Stimulated activated naive B cell treated with anti-CD40 and anti-IgM and Interleukin-4, amounts not matched to agents 10 μg/mL and 1 μg/mL and 100 μg/mL, for 72 hours (primary cell): ENCODE measurements at regions not wholly inside any gene's neighbourhood (a gene's known extent, or its start where the extent isn't known, plus 50 kb on each side); places are given as distances from the start of the nearest gene placed in this dataset.

Experiments used
- ATAC-seq, 2 donors: fragments of 150-1000 bp; cut with Tn5 transposase; replicated peaks; 2 replicates each; pipeline ENCODE4 v1.10.0; 2021; ENCODE audit warnings: moderate library complexity in 1 of 2
- DNase-seq: peaks from one replicate; pipeline ENCODE4 v3.0.0; 2021
- H3K27ac Mint-ChIP-seq: one replicate; pipeline ENCODE4 v1.8.0; 2022; ENCODE audit warnings: mild to moderate bottlenecking, mixed read lengths
- H3K27me3 Mint-ChIP-seq, 2 donors: one replicate each; pipeline ENCODE4 v1.8.0; 2022; ENCODE audit warnings: mixed read lengths in 2 of 2
- H3K36me3 Mint-ChIP-seq, 2 donors: one replicate each; pipeline ENCODE4 v1.8.0; 2022; ENCODE audit warnings: mixed read lengths in 2 of 2, mild to moderate bottlenecking in 1 of 2
- H3K4me1 Mint-ChIP-seq, 2 donors: one replicate each; pipeline ENCODE4 v1.8.0; 2022; ENCODE audit warnings: mixed read lengths in 2 of 2, mild to moderate bottlenecking in 1 of 2
- H3K4me3 Mint-ChIP-seq, 2 donors: one replicate each; pipeline ENCODE4 v1.8.0; 2022; ENCODE audit warnings: mild to moderate bottlenecking in 2 of 2, mixed read lengths in 2 of 2, moderate library complexity in 1 of 2
- H3K9me3 Mint-ChIP-seq, 2 donors: one replicate each; pipeline ENCODE4 v1.8.0; 2022; ENCODE audit warnings: mixed read lengths in 2 of 2, mild to moderate bottlenecking in 1 of 2

- peaks cover 0 to 4% of the 10 kb centered on the region in 2 donors for H3K27me3 Mint-ChIP-seq
- no peak overlapping the region for H3K4me3 Mint-ChIP-seq
- H3K36me3 Mint-ChIP-seq = no peaks in the 10 kb centered on the region
- H3K27ac Mint-ChIP-seq = no peak overlapping the region
- H3K9me3 Mint-ChIP-seq = no peaks in the 10 kb centered on the region
- H3K4me1 Mint-ChIP-seq = no peaks in the 10 kb centered on the region
- ATAC-seq (no peak), DNase-seq (no peak)
These were observed 205.9 kb upstream of the MIR17HG start for GRCh38 chr13:91141543-91142061.

- Mint-ChIP-seq H3K4me1 (no peaks in the 10 kb centered on the region), H3K4me3 (no peak overlapping the region), H3K36me3 (no peaks in the 10 kb centered on the region), H3K27ac (no peak overlapping the region), H3K9me3 (peaks cover 0 to 2% of the 10 kb centered on the region in 2 donors), H3K27me3 (peaks cover 0 to 4% of the 10 kb centered on the region in 2 donors)
- DNase-seq (no peak), ATAC-seq (no peak)
These were observed 204.9 kb upstream of the MIR17HG start for GRCh38 chr13:91142572-91142971.

GRCh38 chr13:91144054-91144453 is 203.4 kb upstream of the MIR17HG start:
- Mint-ChIP-seq H3K27ac (no peak overlapping the region), H3K4me3 (no peak overlapping the region), H3K36me3 (no peaks in the 10 kb centered on the region), H3K27me3 (peaks cover 0 to 4% of the 10 kb centered on the region in 2 donors), H3K9me3 (peaks cover 0 to 2% of the 10 kb centered on the region in 2 donors), H3K4me1 (no peaks in the 10 kb centered on the region)
- DNase-seq (no peak), ATAC-seq (no peak)

GRCh38 chr13:91144486-91144885 is 203.0 kb upstream of the MIR17HG start:
- no peaks in the 10 kb centered on the region for H3K4me1 Mint-ChIP-seq
- no peak overlapping the region for H3K4me3 Mint-ChIP-seq
- H3K36me3 Mint-ChIP-seq = no peaks in the 10 kb centered on the region
- peaks cover 0 to 4% of the 10 kb centered on the region in 2 donors for H3K27me3 Mint-ChIP-seq
- DNase-seq (no peak), ATAC-seq (no peak)
- H3K9me3 Mint-ChIP-seq = peaks cover 0 to 2% of the 10 kb centered on the region in 2 donors
- no peak overlapping the region for H3K27ac Mint-ChIP-seq

- Mint-ChIP-seq H3K4me1 (no peaks in the 10 kb centered on the region), H3K9me3 (peaks cover 0 to 2% of the 10 kb centered on the region in 2 donors), H3K27ac (no peak overlapping the region), H3K4me3 (no peak overlapping the region), H3K36me3 (no peaks in the 10 kb centered on the region), H3K27me3 (peaks cover 0 to 4% of the 10 kb centered on the region in 2 donors)
- ATAC-seq = no peak
- no peak for DNase-seq
These were observed 201.8 kb upstream of the MIR17HG start for GRCh38 chr13:91145571-91146205.

GRCh38 chr13:91146601-91147000 is 200.9 kb upstream of the MIR17HG start:
- Mint-ChIP-seq H3K27ac (no peak overlapping the region), H3K4me1 (no peaks in the 10 kb centered on the region), H3K9me3 (peaks cover 0 to 2% of the 10 kb centered on the region in 2 donors)

GRCh38 chr13:91148098-91148497 is 199.4 kb upstream of the MIR17HG start:
- Mint-ChIP-seq H3K27me3 (peaks cover 0 to 4% of the 10 kb centered on the region in 2 donors), H3K9me3 (peaks cover 0 to 2% of the 10 kb centered on the region in 2 donors), H3K36me3 (no peaks in the 10 kb centered on the region), H3K27ac (no peak overlapping the region), H3K4me3 (no peak overlapping the region), H3K4me1 (no peaks in the 10 kb centered on the region)
- ATAC-seq (no peak), DNase-seq (no peak)

More at GRCh38 chr13:91146601-91147000, 200.9 kb upstream of the MIR17HG start:
- Mint-ChIP-seq H3K27me3 (peaks cover 0 to 4% of the 10 kb centered on the region in 2 donors), H3K36me3 (no peaks in the 10 kb centered on the region), H3K4me3 (no peak overlapping the region)
- DNase-seq = no peak
- no peak for ATAC-seq

GRCh38 chr13:91151921-91152320 is 195.6 kb upstream of the MIR17HG start:
- Mint-ChIP-seq H3K27ac (no peak overlapping the region), H3K4me1 (no peaks in the 10 kb centered on the region), H3K36me3 (no peaks in the 10 kb centered on the region), H3K27me3 (no peaks in the 10 kb centered on the region), H3K4me3 (no peak overlapping the region), H3K9me3 (no peaks in the 10 kb centered on the region)
- ATAC-seq = no peak
- no peak for DNase-seq

- Mint-ChIP-seq H3K36me3 (no peaks in the 10 kb centered on the region), H3K27me3 (no peaks in the 10 kb centered on the region), H3K27ac (no peak overlapping the region)
These were observed 194.1 kb upstream of the MIR17HG start for GRCh38 chr13:91153372-91153771.

GRCh38 chr13:91154558-91155353 is 192.7 kb upstream of the MIR17HG start:
- no peaks in the 10 kb centered on the region for H3K9me3 Mint-ChIP-seq
- peaks cover 0 to 7% of the 10 kb centered on the region in 2 donors for H3K27me3 Mint-ChIP-seq
- ATAC-seq = peak; percentile 27 to 42
- H3K36me3 Mint-ChIP-seq = no peaks in the 10 kb centered on the region
- H3K27ac Mint-ChIP-seq = no peak overlapping the region
- H3K4me3 Mint-ChIP-seq = no peak overlapping the region
- no peaks in the 10 kb centered on the region for H3K4me1 Mint-ChIP-seq
- no peak for DNase-seq

More at GRCh38 chr13:91153372-91153771, 194.1 kb upstream of the MIR17HG start:
- H3K4me1 Mint-ChIP-seq = no peaks in the 10 kb centered on the region
- no peak for DNase-seq
- ATAC-seq = no peak
- H3K4me3 Mint-ChIP-seq = no peak overlapping the region
- H3K9me3 Mint-ChIP-seq = no peaks in the 10 kb centered on the region

- Mint-ChIP-seq H3K27me3 (peaks cover 0 to 8% of the 10 kb centered on the region in 2 donors), H3K9me3 (no peaks in the 10 kb centered on the region), H3K27ac (no peak overlapping the region), H3K36me3 (no peaks in the 10 kb centered on the region), H3K4me1 (no peaks in the 10 kb centered on the region), H3K4me3 (no peak overlapping the region)
- DNase-seq = no peak
- no peak for ATAC-seq
These were observed 191.9 kb upstream of the MIR17HG start for GRCh38 chr13:91155512-91156114.

GRCh38 chr13:91157273-91158016 is 190.0 kb upstream of the MIR17HG start:
- Mint-ChIP-seq H3K4me3 (no peak overlapping the region), H3K36me3 (no peaks in the 10 kb centered on the region), H3K27ac (no peak overlapping the region)

GRCh38 chr13:91158017-91158395 is 189.5 kb upstream of the MIR17HG start:
- peaks cover 0 to 8% of the 10 kb centered on the region in 2 donors for H3K27me3 Mint-ChIP-seq
- H3K9me3 Mint-ChIP-seq = no peaks in the 10 kb centered on the region
- ATAC-seq (no peak), DNase-seq (no peak)
- H3K27ac Mint-ChIP-seq = no peak overlapping the region
- no peak overlapping the region for H3K4me3 Mint-ChIP-seq
- H3K36me3 Mint-ChIP-seq = no peaks in the 10 kb centered on the region
- no peaks in the 10 kb centered on the region for H3K4me1 Mint-ChIP-seq

More at GRCh38 chr13:91157273-91158016, 190.0 kb upstream of the MIR17HG start:
- Mint-ChIP-seq H3K4me1 (no peaks in the 10 kb centered on the region), H3K27me3 (peaks cover 0 to 8% of the 10 kb centered on the region in 2 donors), H3K9me3 (no peaks in the 10 kb centered on the region)
- DNase-seq = no peak
- no peak for ATAC-seq

GRCh38 chr13:91162180-91162579 is 185.3 kb upstream of the MIR17HG start:
- no peak overlapping the region for H3K4me3 Mint-ChIP-seq
- peaks cover 0 to 8% of the 10 kb centered on the region in 2 donors for H3K27me3 Mint-ChIP-seq

More at GRCh38 chr13:91162180-91162579, 185.3 kb upstream of the MIR17HG start:
- peak in 1 of 2 donors; percentile 53 for ATAC-seq
- no peaks in the 10 kb centered on the region for H3K4me1 Mint-ChIP-seq
- no peak overlapping the region for H3K27ac Mint-ChIP-seq
- DNase-seq = no peak
- H3K36me3 Mint-ChIP-seq = no peaks in the 10 kb centered on the region
- H3K9me3 Mint-ChIP-seq = no peaks in the 10 kb centered on the region
